Lower lobe of right lung (tissue), 2 donors: ENCODE measurements at regions not wholly inside any gene's neighbourhood (a gene's known extent, or its start where the extent isn't known, plus 50 kb on each side); places are given as distances from the start of the nearest gene placed in this dataset.

ENCODE experiments used
- ATAC-seq, 2 donors: fragments of 200-7000 bp; cut with Tn5 transposase; one replicate each; pipeline ENCODE4 v1.9.1; 2020 to 2022; ENCODE audit warnings: mild to moderate bottlenecking in 2 of 2, moderate library complexity in 2 of 2
- DNase-seq: peaks from one replicate; pipeline ENCODE4 v3.0.0-alpha.2; 2020
- H3K27ac ChIP-seq: fragments of 200-600 bp; one replicate; pipeline ENCODE4 v1.8.0; 2022
- H3K27me3 ChIP-seq: fragments of 200-600 bp; one replicate; pipeline ENCODE4 v1.8.0; 2022; ENCODE audit warnings: low read depth
- H3K36me3 ChIP-seq: fragments of 200-600 bp; one replicate; pipeline ENCODE4 v1.8.0; 2022; ENCODE audit warnings: mild to moderate bottlenecking
- H3K4me1 ChIP-seq: fragments of 200-600 bp; one replicate; pipeline ENCODE4 v1.8.0; 2022
- H3K4me3 ChIP-seq: fragments of 200-600 bp; one replicate; pipeline ENCODE4 v1.8.0; 2022; ENCODE audit warnings: mild to moderate bottlenecking
- H3K9me3 ChIP-seq: fragments of 200-600 bp; one replicate; pipeline ENCODE4 v1.8.0; 2022
- intact Hi-C: fragments of 100-400 bp; cut with DNase I; formaldehyde crosslinking; loops from one replicate; pipeline ENCODE4 v1.11.0; 2022
- TF ChIP-seq, protein P1 (sequence below): fragments of 200-600 bp; IDR thresholded peaks from one replicate; pipeline ENCODE4 v1.8.0; 2022; ENCODE audit warnings: antibody characterized with exemption, mild to moderate bottlenecking
- donor health status: DM: no; HTN: yes; CAD: no; lungs with severe emphysema.

- TF ChIP-seq, protein P1, sequence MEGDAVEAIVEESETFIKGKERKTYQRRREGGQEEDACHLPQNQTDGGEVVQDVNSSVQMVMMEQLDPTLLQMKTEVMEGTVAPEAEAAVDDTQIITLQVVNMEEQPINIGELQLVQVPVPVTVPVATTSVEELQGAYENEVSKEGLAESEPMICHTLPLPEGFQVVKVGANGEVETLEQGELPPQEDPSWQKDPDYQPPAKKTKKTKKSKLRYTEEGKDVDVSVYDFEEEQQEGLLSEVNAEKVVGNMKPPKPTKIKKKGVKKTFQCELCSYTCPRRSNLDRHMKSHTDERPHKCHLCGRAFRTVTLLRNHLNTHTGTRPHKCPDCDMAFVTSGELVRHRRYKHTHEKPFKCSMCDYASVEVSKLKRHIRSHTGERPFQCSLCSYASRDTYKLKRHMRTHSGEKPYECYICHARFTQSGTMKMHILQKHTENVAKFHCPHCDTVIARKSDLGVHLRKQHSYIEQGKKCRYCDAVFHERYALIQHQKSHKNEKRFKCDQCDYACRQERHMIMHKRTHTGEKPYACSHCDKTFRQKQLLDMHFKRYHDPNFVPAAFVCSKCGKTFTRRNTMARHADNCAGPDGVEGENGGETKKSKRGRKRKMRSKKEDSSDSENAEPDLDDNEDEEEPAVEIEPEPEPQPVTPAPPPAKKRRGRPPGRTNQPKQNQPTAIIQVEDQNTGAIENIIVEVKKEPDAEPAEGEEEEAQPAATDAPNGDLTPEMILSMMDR = no peak
- H3K4me1 ChIP-seq = no peaks in the 10 kb centered on the region
- no peak overlapping the region for H3K27ac ChIP-seq
- no peak overlapping the region for H3K4me3 ChIP-seq
- ATAC-seq = no peak
- H3K9me3 ChIP-seq = no peaks in the 10 kb centered on the region
- no peaks in the 10 kb centered on the region for H3K27me3 ChIP-seq
- intact Hi-C loops = no loop called here
- H3K36me3 ChIP-seq = no peaks in the 10 kb centered on the region
- DNase-seq = no peak
Measured at GRCh38 chr9:81162361-81162760, 527.0 kb downstream of the TLE1 start.

DNA sequence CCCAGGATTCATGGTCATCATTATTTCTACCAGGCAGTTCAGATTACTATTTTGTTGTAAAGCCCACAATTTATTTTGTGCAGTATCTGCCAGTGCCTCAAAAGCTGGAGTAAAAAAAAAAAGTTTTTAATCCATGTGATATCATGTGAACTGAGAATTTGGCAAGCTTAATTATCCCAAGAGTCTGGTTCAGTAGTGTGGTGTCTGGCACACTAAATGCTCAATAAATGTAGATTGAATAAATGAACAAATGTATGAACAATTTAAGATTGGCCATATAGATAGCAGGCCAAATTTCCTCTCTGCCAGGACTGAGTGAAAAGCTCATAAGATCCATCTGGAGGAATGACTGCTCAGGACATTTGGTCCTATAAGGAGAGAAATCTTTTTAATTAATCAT lies 533.0 kb downstream of the TLE1 start:
- no peak for ATAC-seq
- H3K27me3 ChIP-seq = no peaks in the 10 kb centered on the region
- intact Hi-C loops = no loop called here
- H3K4me1 ChIP-seq = no peaks in the 10 kb centered on the region
- DNase-seq = no peak
- H3K9me3 ChIP-seq = no peaks in the 10 kb centered on the region
- H3K36me3 ChIP-seq = no peaks in the 10 kb centered on the region
- H3K4me3 ChIP-seq = no peak overlapping the region
- TF ChIP-seq, protein P1 = no peak
- no peak overlapping the region for H3K27ac ChIP-seq

DNA sequence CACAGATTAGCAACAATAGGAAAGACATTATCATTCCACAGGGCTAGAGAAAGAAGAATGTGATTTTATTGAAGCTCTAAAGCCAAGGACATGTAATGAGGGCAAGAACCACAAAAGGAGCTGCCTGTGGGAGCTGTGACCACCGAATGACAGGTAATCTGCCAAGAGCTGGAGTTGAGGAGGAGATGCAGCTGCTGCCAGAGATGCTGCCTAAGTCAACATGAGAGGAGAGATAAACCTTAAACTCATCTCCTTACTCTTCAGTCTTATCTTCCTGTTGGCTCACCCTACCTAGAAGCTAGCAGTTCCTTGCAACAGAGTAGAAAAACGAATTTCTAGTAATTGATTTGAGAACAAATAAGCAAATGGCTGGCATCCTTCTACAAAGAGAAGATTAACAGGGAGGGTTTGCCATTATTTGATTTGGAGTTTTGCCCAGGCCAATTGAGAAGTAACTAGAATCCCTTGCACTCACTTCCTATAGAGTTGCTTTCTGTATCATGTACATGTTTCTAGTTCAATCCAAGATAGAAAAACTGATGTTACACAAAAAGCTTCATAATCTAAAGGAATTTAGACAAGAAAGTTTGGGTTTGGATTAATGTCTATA lies 539.2 kb downstream of the TLE1 start:
- H3K4me1 ChIP-seq = no peaks in the 10 kb centered on the region
- H3K27me3 ChIP-seq = no peaks in the 10 kb centered on the region
- H3K36me3 ChIP-seq = no peaks in the 10 kb centered on the region
- H3K4me3 ChIP-seq = no peak overlapping the region
- no peaks in the 10 kb centered on the region for H3K9me3 ChIP-seq
- DNase-seq (no peak), ATAC-seq (no peak)
- TF ChIP-seq, protein P1 = no peak
- intact Hi-C loops = no loop called here
- H3K27ac ChIP-seq = no peak overlapping the region

- peak; percentile 29 to 56 for ATAC-seq
Measured at GRCh38 chr9:81146684-81147337, 542.5 kb downstream of the TLE1 start.

GRCh38 chr9:81146241-81146640 lies 543.1 kb downstream of the TLE1 start:
- Histone ChIP-seq H3K4me1 (no peaks in the 10 kb centered on the region), H3K36me3 (no peaks in the 10 kb centered on the region), H3K9me3 (no peaks in the 10 kb centered on the region), H3K27ac (no peak overlapping the region), H3K27me3 (no peaks in the 10 kb centered on the region), H3K4me3 (no peak overlapping the region)
- intact Hi-C loops = no loop called here
- TF ChIP-seq, protein P1 = no peak
- ATAC-seq (no peak), DNase-seq (no peak)

More at GRCh38 chr9:81146684-81147337, 542.5 kb downstream of the TLE1 start:
- no peaks in the 10 kb centered on the region for H3K4me1 ChIP-seq
- H3K4me3 ChIP-seq = no peak overlapping the region
- H3K27me3 ChIP-seq = no peaks in the 10 kb centered on the region
- no peaks in the 10 kb centered on the region for H3K9me3 ChIP-seq
- TF ChIP-seq, protein P1 = no peak
- no peak overlapping the region for H3K27ac ChIP-seq
- no peaks in the 10 kb centered on the region for H3K36me3 ChIP-seq
- no peak for DNase-seq
- intact Hi-C loops = no loop called here
